H1 (cell line): ENCODE measurements at regions not wholly inside any gene's neighbourhood (a gene's known extent, or its start where the extent isn't known, plus 50 kb on each side); places are given as distances from the start of the nearest gene placed in this dataset.

Experiments
- CTCF ChIA-PET: fragments of 300-600 bp; sonication (Branson Sonifier 250); formaldehyde crosslinking; loops from one replicate; lab custom pipeline; 2021; ENCODE audit not compliant: partially characterized antibody; lab: Charles Lee
- POLR2A ChIA-PET: fragments of 300-600 bp; sonication (Branson Sonifier 250); formaldehyde crosslinking; loops from one replicate; lab custom pipeline; 2021; ENCODE audit warnings: inconsistent platforms; ENCODE audit not compliant: partially characterized antibody; lab: Charles Lee
- DNase-seq, 2 experiments: peaks; one replicate each; pipeline versions ENCODE4 v3.0.0 to v3.0.0-alpha.2; 2010 to 2022; ENCODE audit warnings: low spot score in 2 of 2, low read depth in 1 of 2, mixed read lengths in 1 of 2
- FAIRE-seq: peaks from 2 replicates; lab custom pipeline; 2011; peaks lifted over from hg19 to GRCh38; lab: Jason Lieb, UNC
- H2AFZ ChIP-seq: 2 replicates; pipeline ENCODE4 v1.8.1; 2012; ENCODE audit warnings: low read length, inconsistent platforms
- H2AK5ac ChIP-seq: 2 replicates; pipeline ENCODE4 v1.6.1; 2013; ENCODE audit warnings: low read depth, low read length
- H2BK120ac ChIP-seq: replicated peaks from 2 replicates; pipeline ENCODE3; 2013; ENCODE audit warnings: low read depth, low read length, inconsistent platforms
- H2BK12ac ChIP-seq: 2 replicates; pipeline ENCODE4 v1.6.1; 2013; ENCODE audit warnings: low read depth, low read length
- H2BK15ac ChIP-seq: 2 replicates; pipeline ENCODE4 v1.6.1; 2013; ENCODE audit warnings: low read length
- H2BK20ac ChIP-seq: 2 replicates; pipeline ENCODE4 v1.6.1; 2013; ENCODE audit warnings: low read length
- H2BK5ac ChIP-seq: 2 replicates; pipeline ENCODE4 v1.6.1; 2013; ENCODE audit warnings: low read depth, low read length
- H3K14ac ChIP-seq: 2 replicates; pipeline ENCODE4 v1.6.1; 2013; ENCODE audit warnings: inconsistent platforms; ENCODE audit not compliant: insufficient read length
- H3K18ac ChIP-seq: 2 replicates; pipeline ENCODE4 v1.6.1; 2013; ENCODE audit warnings: low read length; ENCODE audit errors: extremely low read depth
- H3K23ac ChIP-seq: 2 replicates; pipeline ENCODE4 v1.6.1; 2013; ENCODE audit warnings: inconsistent platforms; ENCODE audit not compliant: insufficient read length
- H3K23me2 ChIP-seq: 2 replicates; pipeline ENCODE4 v1.6.1; 2013; ENCODE audit warnings: low read depth, low read length
- H3K27ac ChIP-seq: 2 replicates; pipeline ENCODE4 v1.6.1; 2011; ENCODE audit warnings: low read depth, low read length, inconsistent platforms
- H3K27me3 ChIP-seq, 4 experiments: replicated peaks in 1 of 4; 1 replicate in 1 of 4; 2 replicates in 3 of 4; pipeline versions ENCODE4 v1.6.1 to v1.8.1; 2011 to 2013; ENCODE audit warnings: low read length in 3 of 4, mild to moderate bottlenecking in 3 of 4, inconsistent platforms in 2 of 4, mixed read lengths in 2 of 4, moderate library complexity in 1 of 4; ENCODE audit not compliant: control insufficient read depth in 3 of 4, insufficient read depth in 3 of 4; ENCODE audit errors: extremely low read depth in 1 of 4
- H3K36me3 ChIP-seq, 4 experiments: 2 replicates each; pipeline versions ENCODE4 v1.6.1 to v1.8.1; 2011 to 2013; ENCODE audit warnings: mild to moderate bottlenecking in 4 of 4, low read length in 3 of 4, moderate library complexity in 2 of 4, control low read depth in 1 of 4, inconsistent platforms in 1 of 4; ENCODE audit not compliant: insufficient read depth in 4 of 4, control insufficient read depth in 2 of 4
- H3K4ac ChIP-seq: replicated peaks from 2 replicates; pipeline ENCODE3; 2013; ENCODE audit warnings: low read length, low read depth, mixed read lengths, inconsistent platforms; ENCODE audit not compliant: insufficient read length
- H3K4me1 ChIP-seq, 4 experiments: replicated peaks in 1 of 4; 1 replicate in 1 of 4; 2 replicates in 3 of 4; pipeline versions ENCODE4 v1.6.1 to v1.8.1; 2011 to 2013; ENCODE audit warnings: low read length in 3 of 4, inconsistent platforms in 2 of 4, mixed read lengths in 1 of 4; ENCODE audit not compliant: insufficient read depth in 4 of 4, control insufficient read depth in 3 of 4
- H3K4me2 ChIP-seq, 2 experiments: 2 replicates each; pipeline versions ENCODE4 v1.6.1 to v1.8.1; 2011 to 2013; ENCODE audit warnings: low read depth in 2 of 2, low read length in 2 of 2, control low read depth in 1 of 2, inconsistent platforms in 1 of 2, mild to moderate bottlenecking in 1 of 2; ENCODE audit not compliant: insufficient read depth in 1 of 2
- H3K4me3 ChIP-seq, 4 experiments: fragments of 200-600, 300-600 bp in 1 of 4; sonication (generic), shearing (Covaris generic), sonication (Bioruptor Twin) in 1 of 4; 2 replicates each; pipeline versions ENCODE4 v1.5.1 to v1.8.1; 2011 to 2016; ENCODE audit warnings: low read length in 4 of 4, low read depth in 3 of 4, control low read depth in 2 of 4, inconsistent platforms in 2 of 4, mild to moderate bottlenecking in 2 of 4, mixed read lengths in 1 of 4, moderate library complexity in 1 of 4; ENCODE audit not compliant: insufficient read depth in 2 of 4; ENCODE audit errors: extremely low read depth in 1 of 4
- H3K56ac ChIP-seq: replicated peaks from 2 replicates; pipeline ENCODE3; 2013; ENCODE audit warnings: low read depth, mild to moderate bottlenecking, mixed read lengths, low read length, inconsistent platforms; ENCODE audit not compliant: insufficient read length
- H3K79me1 ChIP-seq: 2 replicates; pipeline ENCODE4 v1.6.1; 2013; ENCODE audit warnings: low read depth, low read length, control low read depth
- H3K79me2 ChIP-seq, 2 experiments: 2 replicates each; pipeline versions ENCODE4 v1.6.1 to v1.8.1; 2012 to 2013; ENCODE audit warnings: low read length in 2 of 2, mild to moderate bottlenecking in 2 of 2, inconsistent platforms in 1 of 2; ENCODE audit not compliant: insufficient read depth in 2 of 2, control insufficient read depth in 1 of 2
- H3K9ac ChIP-seq, 4 experiments: replicated peaks in 1 of 4; 1 replicate in 1 of 4; 2 replicates in 3 of 4; pipeline versions ENCODE4 v1.6.1 to v1.8.1; 2011 to 2013; ENCODE audit warnings: low read depth in 3 of 4, low read length in 3 of 4, control low read depth in 2 of 4, mild to moderate bottlenecking in 2 of 4, moderate library complexity in 2 of 4, inconsistent platforms in 1 of 4; ENCODE audit errors: extremely low read depth in 1 of 4
- H3K9me3 ChIP-seq, 2 experiments: 2 replicates each; pipeline versions ENCODE4 v1.6.1 to v1.8.1; 2012 to 2013; ENCODE audit warnings: mild to moderate bottlenecking in 2 of 2, moderate library complexity in 2 of 2, control low read depth in 1 of 2, inconsistent platforms in 1 of 2, low read depth in 1 of 2, low read length in 1 of 2, mixed read lengths in 1 of 2; ENCODE audit not compliant: insufficient read depth in 2 of 2
- H4K20me1 ChIP-seq, 2 experiments: replicated peaks in 1 of 2; 2 replicates each; pipeline versions ENCODE3 to v1.8.1; 2011 to 2013; ENCODE audit warnings: inconsistent platforms in 2 of 2, low read length in 2 of 2, mild to moderate bottlenecking in 1 of 2; ENCODE audit not compliant: insufficient read depth in 2 of 2, control insufficient read depth in 1 of 2
- H4K5ac ChIP-seq: 2 replicates; pipeline ENCODE4 v1.6.1; 2013; ENCODE audit warnings: low read length, low read depth, mixed read lengths, inconsistent platforms; ENCODE audit not compliant: insufficient read length
- H4K8ac ChIP-seq: 2 replicates; pipeline ENCODE4 v1.8.0; 2013; ENCODE audit warnings: mild to moderate bottlenecking, moderate library complexity, low read length, inconsistent platforms; ENCODE audit not compliant: insufficient read depth; ENCODE audit errors: extremely low read depth
- H4K91ac ChIP-seq: replicated peaks from 2 replicates; pipeline ENCODE3; 2013; ENCODE audit warnings: low read length, mixed read lengths, inconsistent platforms; ENCODE audit not compliant: insufficient read length
- CHD2 ChIP-seq: IDR thresholded peaks from 2 replicates; pipeline ENCODE4 v1.6.1; 2012; ENCODE audit warnings: low read length, improper control_type of control experiment
- E2F6 ChIP-seq: IDR thresholded peaks from 2 replicates; pipeline ENCODE4 v1.6.1; 2012; ENCODE audit warnings: inconsistent platforms
- FOSL1 ChIP-seq: IDR thresholded peaks from 2 replicates; pipeline ENCODE4 v1.6.1; 2011; ENCODE audit warnings: mild to moderate bottlenecking, low read depth, low read length, moderate library complexity; ENCODE audit not compliant: insufficient read depth
- GABPA ChIP-seq: IDR thresholded peaks from 2 replicates; pipeline ENCODE4 v1.6.1; 2011; ENCODE audit warnings: mild to moderate bottlenecking, low read length, moderate library complexity, borderline replicate concordance; ENCODE audit not compliant: insufficient read depth
- HDAC6 ChIP-seq: IDR thresholded peaks from one replicate; pipeline ENCODE4 v1.7.1; 2012; ENCODE audit warnings: low read depth, mild to moderate bottlenecking, inconsistent platforms, low read length, moderate library complexity
- NANOG ChIP-seq: IDR thresholded peaks from 2 replicates; pipeline ENCODE4 v1.6.1; 2011; ENCODE audit warnings: low read length, low read depth, mild to moderate bottlenecking, inconsistent platforms; ENCODE audit not compliant: insufficient read depth, poor library complexity, severe bottlenecking
- PHF8 ChIP-seq: fragments of 200-600 bp; sonication (generic); conservative IDR thresholded peaks from 2 replicates; pipeline ENCODE4 v1.7.1; 2012; ENCODE audit warnings: low read depth, mild to moderate bottlenecking, inconsistent platforms, low read length, moderate library complexity
- POLR2AphosphoS5 ChIP-seq: IDR thresholded peaks from 2 replicates; pipeline ENCODE4 v1.6.1; 2011; ENCODE audit warnings: low read depth, low read length
- RBBP5 ChIP-seq: IDR thresholded peaks from 2 replicates; pipeline ENCODE4 v1.7.1; 2012; ENCODE audit warnings: low read depth, mild to moderate bottlenecking, inconsistent platforms, low read length, moderate library complexity, borderline replicate concordance
- SIN3A ChIP-seq, 2 experiments: IDR thresholded peaks in 1 of 2; conservative IDR thresholded peaks in 1 of 2; 2 replicates each; pipeline ENCODE4 v1.6.1; 2011 to 2012; ENCODE audit warnings: low read length in 2 of 2, improper control_type of control experiment in 1 of 2, low read depth in 1 of 2, mild to moderate bottlenecking in 1 of 2
- SP2 ChIP-seq: IDR thresholded peaks from 2 replicates; pipeline ENCODE4 v1.6.1; 2012; ENCODE audit warnings: mild to moderate bottlenecking, low read length, inconsistent platforms
- TBP ChIP-seq: IDR thresholded peaks from 2 replicates; pipeline ENCODE4 v1.6.1; 2011; ENCODE audit warnings: low read depth, low read length, improper control_type of control experiment
- TEAD4 ChIP-seq: IDR thresholded peaks from 2 replicates; pipeline ENCODE4 v1.6.1; 2012; ENCODE audit warnings: low read depth, low read length, inconsistent platforms, mixed read lengths
- WGBS, 2 experiments: shearing (Covaris generic) in 1 of 2; methylation state at CpG; one replicate each; pipeline versions ENCODE4 v1.1.6 to v1.1.7; 2013 to 2015; ENCODE audit warnings: low lambda C conversion rate in 2 of 2, mixed read lengths in 2 of 2, inconsistent platforms in 1 of 2, low coverage in 1 of 2, missing lambda C conversion rate in 1 of 2; ENCODE audit not compliant: insufficient replicate concordance in 2 of 2, insufficient coverage in 1 of 2, insufficient read length in 1 of 2; ENCODE audit errors: extremely low coverage in 1 of 2, missing lambda C conversion rate in 1 of 2; 5-methylcytosine and 5-hydroxymethylcytosine counted together
- TF ChIP-seq, protein P1 (sequence below): IDR thresholded peaks from 2 replicates; pipeline ENCODE4 v1.6.1; 2012; ENCODE audit warnings: inconsistent platforms

DNA sequence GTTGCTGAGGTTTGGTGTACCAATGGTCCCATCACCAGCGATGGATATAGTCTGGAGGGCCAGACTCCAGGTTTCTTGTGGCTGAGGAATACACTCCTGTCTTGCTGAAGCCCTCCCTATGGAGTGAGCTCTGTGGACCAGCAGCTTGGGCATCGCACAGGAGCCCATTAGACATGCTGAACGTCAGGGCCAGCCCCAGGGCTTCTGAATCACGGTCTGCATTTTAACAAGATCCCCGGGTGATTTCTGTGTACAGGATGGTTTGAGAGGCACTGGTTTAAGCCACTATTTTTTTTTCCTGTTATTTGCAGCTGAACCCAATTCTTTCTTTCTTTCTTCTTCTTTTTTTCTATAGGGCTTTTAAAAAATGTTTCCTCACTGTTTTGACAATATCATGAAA lies 69.5 kb upstream of the XCR1 start:
- no peak overlapping the region for H3K4me2 ChIP-seq
- H2BK120ac ChIP-seq = no peak overlapping the region
- no peak overlapping the region for H3K14ac ChIP-seq
- WGBS, 2 experiments = 86% methylated on average over 5 of the region's 5 CpGs; no CpG with 5 or more reads in 1 of the 2 experiments
- DNase-seq (no peak), FAIRE-seq (no peak)
- no peak overlapping the region for H3K4me3 ChIP-seq
- H3K79me1 ChIP-seq = no peaks in the 10 kb centered on the region
- H3K23me2 ChIP-seq = no peaks in the 10 kb centered on the region
- H3K23ac ChIP-seq = no peak overlapping the region
- no peaks in the 10 kb centered on the region for H3K4me1 ChIP-seq
- ChIA-PET CTCF (interaction anchor here (0.7 to 1.3 kb wide), 3 partner anchors 17 to 111 kb away, joined by 3 to 7 read pairs (median 3); no protein-coding TSS in a partner anchor), POLR2A (no interaction called here)
- H3K18ac ChIP-seq = no peak overlapping the region
- no peaks in the 10 kb centered on the region for H4K20me1 ChIP-seq
- H2BK12ac ChIP-seq = no peak overlapping the region
- no peak overlapping the region for H3K56ac ChIP-seq
- H2AFZ ChIP-seq = no peak overlapping the region
- H3K27me3 ChIP-seq = no peaks in the 10 kb centered on the region
- no peak overlapping the region for H3K27ac ChIP-seq
- H2AK5ac ChIP-seq = no peak overlapping the region
- H3K4ac ChIP-seq = no peak overlapping the region
- H4K5ac ChIP-seq = no peak overlapping the region
- H4K8ac ChIP-seq = no peak overlapping the region
- no peaks in the 10 kb centered on the region for H3K36me3 ChIP-seq
- no peak overlapping the region for H3K9ac ChIP-seq
- no peak overlapping the region for H2BK5ac ChIP-seq
- no peak overlapping the region for H4K91ac ChIP-seq
- H2BK20ac ChIP-seq = no peak overlapping the region
- H2BK15ac ChIP-seq = no peak overlapping the region
- peaks cover 4% of the 10 kb centered on the region in 2 experiments; a peak in 2 of 4 replicates for H3K9me3 ChIP-seq
- H3K79me2 ChIP-seq = no peaks in the 10 kb centered on the region
- no peak for TF ChIP-seq E2F6
- TF ChIP-seq FOSL1 = no peak
- no peak for TF ChIP-seq SIN3A (conservative IDR thresholded peaks at IDR 0.05 in 1 of 2, IDR thresholded peaks at IDR 0.05 in 1 of 2; ENCODE audit: low read depth in 1 of 2, low read length in 2 of 2)
- TF ChIP-seq NANOG = no peak
- no peak for TF ChIP-seq SP2
- no peak for TF ChIP-seq PHF8
- TF ChIP-seq, protein P1, sequence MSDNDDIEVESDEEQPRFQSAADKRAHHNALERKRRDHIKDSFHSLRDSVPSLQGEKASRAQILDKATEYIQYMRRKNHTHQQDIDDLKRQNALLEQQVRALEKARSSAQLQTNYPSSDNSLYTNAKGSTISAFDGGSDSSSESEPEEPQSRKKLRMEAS = no peak
- no peak for TF ChIP-seq RBBP5
- no peak for TF ChIP-seq HDAC6
- TF ChIP-seq GABPA = no peak
- TF ChIP-seq CHD2 = no peak
- TF ChIP-seq POLR2AphosphoS5 = no peak
- no peak for TF ChIP-seq TBP
- TF ChIP-seq TEAD4 = no peak
